Upper lobe of right lung (tissue), 1 donor: ENCODE measurements at regions not wholly inside any gene's neighbourhood (a gene's known extent, or its start where the extent isn't known, plus 50 kb on each side); places are given as distances from the start of the nearest gene placed in this dataset.

Source experiments
- ATAC-seq: fragments of 200-7000 bp; cut with Tn5 transposase; one replicate; pipeline ENCODE4 v1.9.1; 2020; ENCODE audit warnings: mild to moderate bottlenecking, moderate library complexity
- DNase-seq: peaks from one replicate; pipeline ENCODE4 v3.0.0-alpha.2; 2020
- H3K27ac ChIP-seq: fragments of 200-600 bp; one replicate; pipeline ENCODE4 v1.8.0; 2022
- H3K27me3 ChIP-seq: fragments of 200-600 bp; one replicate; pipeline ENCODE4 v1.8.0; 2022; ENCODE audit warnings: mild to moderate bottlenecking
- H3K36me3 ChIP-seq: fragments of 200-600 bp; one replicate; pipeline ENCODE4 v1.8.0; 2022
- H3K4me1 ChIP-seq: fragments of 200-600 bp; one replicate; pipeline ENCODE4 v1.8.0; 2022
- H3K4me3 ChIP-seq: fragments of 200-600 bp; one replicate; pipeline ENCODE4 v1.8.0; 2022; ENCODE audit warnings: mild to moderate bottlenecking
- H3K9me3 ChIP-seq: fragments of 200-600 bp; one replicate; pipeline ENCODE4 v1.8.0; 2022
- intact Hi-C: fragments of 100-400 bp; cut with DNase I; formaldehyde crosslinking; loops from one replicate; pipeline ENCODE4 v1.11.0; 2022
- TF ChIP-seq, protein P1 (sequence below): fragments of 200-600 bp; IDR thresholded peaks from one replicate; pipeline ENCODE4 v1.8.0; 2022; ENCODE audit warnings: antibody characterized with exemption
- donor health status: DM: no; HTN: yes; CAD: no; lungs with severe emphysema.

DNA sequence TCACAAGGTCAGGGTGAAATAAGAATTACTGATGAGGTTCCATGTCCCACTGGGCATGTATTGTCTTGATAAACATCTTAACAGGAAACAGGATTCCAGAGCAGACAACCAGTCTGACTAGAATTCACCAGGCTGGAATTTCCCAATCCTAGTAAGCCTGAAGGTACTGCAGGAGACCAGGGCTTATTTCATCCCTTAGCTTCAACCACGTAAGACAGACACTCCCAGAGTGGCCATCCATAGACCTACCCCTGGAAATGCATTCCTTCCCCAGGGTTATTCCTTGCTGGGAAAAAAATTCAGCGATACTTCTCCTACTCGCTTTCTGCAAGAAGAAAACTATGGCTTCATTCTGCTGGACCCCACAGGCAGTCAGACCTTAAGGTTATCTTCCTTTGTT, 785.4 kb downstream of the NR2F1-AS1 start:
- no peak overlapping the region for H3K27ac ChIP-seq
- no peaks in the 10 kb centered on the region for H3K4me1 ChIP-seq
- no peak overlapping the region for H3K4me3 ChIP-seq
- intact Hi-C loops: no loop called here
- ATAC-seq (no peak), DNase-seq (no peak)
- no peaks in the 10 kb centered on the region for H3K9me3 ChIP-seq
- no peaks in the 10 kb centered on the region for H3K27me3 ChIP-seq
- no peaks in the 10 kb centered on the region for H3K36me3 ChIP-seq
- TF ChIP-seq, protein P1, sequence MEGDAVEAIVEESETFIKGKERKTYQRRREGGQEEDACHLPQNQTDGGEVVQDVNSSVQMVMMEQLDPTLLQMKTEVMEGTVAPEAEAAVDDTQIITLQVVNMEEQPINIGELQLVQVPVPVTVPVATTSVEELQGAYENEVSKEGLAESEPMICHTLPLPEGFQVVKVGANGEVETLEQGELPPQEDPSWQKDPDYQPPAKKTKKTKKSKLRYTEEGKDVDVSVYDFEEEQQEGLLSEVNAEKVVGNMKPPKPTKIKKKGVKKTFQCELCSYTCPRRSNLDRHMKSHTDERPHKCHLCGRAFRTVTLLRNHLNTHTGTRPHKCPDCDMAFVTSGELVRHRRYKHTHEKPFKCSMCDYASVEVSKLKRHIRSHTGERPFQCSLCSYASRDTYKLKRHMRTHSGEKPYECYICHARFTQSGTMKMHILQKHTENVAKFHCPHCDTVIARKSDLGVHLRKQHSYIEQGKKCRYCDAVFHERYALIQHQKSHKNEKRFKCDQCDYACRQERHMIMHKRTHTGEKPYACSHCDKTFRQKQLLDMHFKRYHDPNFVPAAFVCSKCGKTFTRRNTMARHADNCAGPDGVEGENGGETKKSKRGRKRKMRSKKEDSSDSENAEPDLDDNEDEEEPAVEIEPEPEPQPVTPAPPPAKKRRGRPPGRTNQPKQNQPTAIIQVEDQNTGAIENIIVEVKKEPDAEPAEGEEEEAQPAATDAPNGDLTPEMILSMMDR: no peak

DNA sequence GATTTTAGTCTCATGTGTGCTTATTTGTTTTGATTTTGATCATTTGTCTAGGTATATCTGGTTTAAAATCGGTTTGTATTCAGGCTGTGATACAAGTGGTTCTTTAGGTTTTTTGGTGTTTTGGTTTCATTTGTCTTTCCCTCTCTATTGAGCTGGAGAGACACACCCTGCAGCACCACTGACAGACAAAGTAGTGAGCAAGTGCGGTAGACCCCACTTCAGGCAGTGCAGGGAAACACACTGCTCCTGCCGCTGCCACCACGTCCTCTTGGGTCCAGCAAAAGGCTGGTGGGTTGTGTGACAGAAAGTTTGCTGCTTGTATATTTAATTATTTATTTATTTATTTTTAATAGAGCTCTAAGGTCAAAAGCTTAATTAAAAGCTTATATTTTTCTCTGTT, 801.0 kb downstream of the NR2F1-AS1 start:
- Histone ChIP-seq H3K4me3 (no peak overlapping the region), H3K27ac (no peak overlapping the region), H3K4me1 (no peaks in the 10 kb centered on the region), H3K9me3 (no peaks in the 10 kb centered on the region), H3K36me3 (no peaks in the 10 kb centered on the region), H3K27me3 (no peaks in the 10 kb centered on the region)
- DNase-seq (no peak), ATAC-seq (no peak)
- intact Hi-C loops: no loop called here
- TF ChIP-seq, protein P1: no peak

DNA sequence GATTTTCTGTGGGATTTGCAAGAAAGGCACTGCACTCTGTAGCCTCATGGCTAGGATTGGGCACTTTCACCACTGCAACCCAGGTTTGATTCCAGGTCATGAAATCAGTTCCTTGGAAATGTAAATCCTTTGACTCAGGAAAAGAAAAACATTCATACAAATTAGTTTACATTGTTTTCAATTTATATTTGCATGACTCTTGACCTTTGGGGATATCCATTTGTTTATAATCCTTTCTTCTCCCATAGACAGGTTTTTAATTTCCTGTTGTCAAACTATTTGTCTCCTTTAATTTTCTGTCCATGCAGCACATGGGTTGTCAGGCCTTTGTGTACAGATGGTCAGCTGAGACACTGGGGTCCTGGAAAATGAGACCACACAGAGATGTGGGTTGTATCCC, 801.5 kb downstream of the NR2F1-AS1 start:
- no peak overlapping the region for H3K4me3 ChIP-seq
- no peaks in the 10 kb centered on the region for H3K4me1 ChIP-seq
- H3K9me3 ChIP-seq: no peaks in the 10 kb centered on the region
- TF ChIP-seq, protein P1: no peak
- no peaks in the 10 kb centered on the region for H3K27me3 ChIP-seq
- no peak for ATAC-seq
- intact Hi-C loops: no loop called here
- H3K27ac ChIP-seq: no peak overlapping the region
- H3K36me3 ChIP-seq: no peaks in the 10 kb centered on the region
- DNase-seq: no peak

DNA sequence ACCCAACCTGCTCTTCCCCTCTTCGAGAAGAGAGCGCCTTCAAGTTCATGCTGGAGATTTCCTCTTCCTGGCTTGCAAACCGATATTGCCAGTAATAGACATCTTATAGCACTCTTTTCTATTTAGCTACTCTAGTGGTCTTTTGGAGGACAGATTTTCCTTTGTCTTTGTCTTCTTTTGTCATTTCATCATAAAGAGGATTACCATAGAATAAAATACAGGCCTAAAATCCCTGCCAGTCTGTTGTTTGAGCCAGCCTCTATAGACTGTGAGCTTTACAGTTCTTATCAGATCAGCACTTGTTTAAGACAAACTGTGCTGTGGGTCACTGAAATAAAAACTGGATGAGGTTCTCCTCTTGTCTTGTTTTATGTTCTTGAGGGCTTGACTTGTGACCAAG, 802.8 kb downstream of the NR2F1-AS1 start:
- no peak for DNase-seq
- H3K9me3 ChIP-seq: no peaks in the 10 kb centered on the region
- no peaks in the 10 kb centered on the region for H3K4me1 ChIP-seq
- no peak for ATAC-seq
- intact Hi-C loops: no loop called here
- TF ChIP-seq, protein P1: no peak
- H3K4me3 ChIP-seq: no peak overlapping the region
- H3K27ac ChIP-seq: no peak overlapping the region
- no peaks in the 10 kb centered on the region for H3K27me3 ChIP-seq
- H3K36me3 ChIP-seq: no peaks in the 10 kb centered on the region

DNA sequence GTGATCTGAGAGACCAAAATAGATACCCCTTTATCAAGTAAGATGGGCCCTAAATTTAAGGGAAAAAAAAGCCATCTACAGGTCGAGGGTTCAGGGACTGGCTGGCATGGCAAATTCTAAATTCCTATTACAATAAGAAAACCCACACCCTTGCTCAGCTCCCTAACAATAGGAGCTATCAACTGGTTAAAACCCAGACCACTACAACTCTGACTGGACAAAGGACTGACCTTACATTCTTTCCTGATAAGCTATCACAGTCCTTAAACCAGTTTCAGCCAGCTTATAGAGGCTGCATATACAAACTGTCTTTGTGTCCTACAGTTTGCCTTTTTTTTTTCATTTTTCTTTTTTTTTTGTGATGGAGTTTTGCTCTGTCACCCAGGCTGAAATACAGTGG, 803.6 kb downstream of the NR2F1-AS1 start:
- H3K4me3 ChIP-seq: no peak overlapping the region
- no peaks in the 10 kb centered on the region for H3K9me3 ChIP-seq
- TF ChIP-seq, protein P1: no peak
- no peak for ATAC-seq
- H3K36me3 ChIP-seq: no peaks in the 10 kb centered on the region
- no peaks in the 10 kb centered on the region for H3K27me3 ChIP-seq
- no peak for DNase-seq
- intact Hi-C loops: no loop called here
- H3K4me1 ChIP-seq: no peaks in the 10 kb centered on the region
- no peak overlapping the region for H3K27ac ChIP-seq
